Endothelial cell of umbilical vein (primary cell): ENCODE measurements at regions not wholly inside any gene's neighbourhood (a gene's known extent, or its start where the extent isn't known, plus 50 kb on each side); places are given as distances from the start of the nearest gene placed in this dataset.
"Not testable (repeated sequence)": the region's sequence is repeated elsewhere in the genome, so short reads cannot be mapped to it uniquely, and the experiment has no call there.

Experiments used
- BruUV-seq: library from RNA; stranded (reverse); fragments of 400-500 nt; replicated peaks from 2 replicates; lab custom pipeline; 2021; lab: Mats Ljungman, UMichigan
- CTCF ChIA-PET: fragments of 300-600, 350-600 bp; sonication (Branson Sonifier 250); formaldehyde crosslinking; loops from one replicate; lab custom pipeline; 2021; ENCODE audit warnings: antibody characterized with exemption, inconsistent platforms; lab: Charles Lee
- POLR2A ChIA-PET: fragments of 300-600, 350-600 bp; sonication (Branson Sonifier 250); formaldehyde crosslinking; loops from one replicate; lab custom pipeline; 2021; ENCODE audit warnings: antibody characterized with exemption, inconsistent platforms; lab: Charles Lee
- DNase-seq: peaks from one replicate; pipeline ENCODE4 v3.0.0-alpha.2; 2011; ENCODE audit warnings: low read depth, low spot score
- FAIRE-seq: peaks from 2 replicates; lab custom pipeline; 2011; peaks lifted over from hg19 to GRCh38; lab: Jason Lieb, UNC
- H2AFZ ChIP-seq: 2 replicates; pipeline ENCODE4 v1.6.0; 2012; ENCODE audit warnings: low read depth, low read length, control low read depth, inconsistent platforms
- H3K27ac ChIP-seq: 2 replicates; pipeline ENCODE4 v1.5.1; 2011; ENCODE audit warnings: low read depth, mild to moderate bottlenecking, control low read depth, low read length, moderate library complexity; ENCODE audit not compliant: insufficient read depth
- H3K27me3 ChIP-seq, 2 experiments: 2 replicates each; pipeline versions ENCODE4 v1.6.0 to v1.6.1; 2011; ENCODE audit warnings: low read length in 2 of 2, mixed read lengths in 1 of 2; ENCODE audit not compliant: control insufficient read depth in 2 of 2, insufficient read depth in 2 of 2
- H3K36me3 ChIP-seq, 2 experiments: 2 replicates in 1 of 2; 3 replicates in 1 of 2; pipeline ENCODE4 v1.5.1; 2011; ENCODE audit warnings: low read length in 2 of 2, mild to moderate bottlenecking in 1 of 2, moderate library complexity in 1 of 2; ENCODE audit not compliant: control insufficient read depth in 2 of 2, insufficient read depth in 2 of 2; ENCODE audit errors: extremely low read depth in 1 of 2
- H3K4me1 ChIP-seq: 3 replicates; pipeline ENCODE4 v1.5.1; 2011; ENCODE audit warnings: mild to moderate bottlenecking, low read length; ENCODE audit not compliant: control insufficient read depth, insufficient read depth; ENCODE audit errors: extremely low read depth
- H3K4me2 ChIP-seq: 2 replicates; pipeline ENCODE4 v1.6.1; 2011; ENCODE audit warnings: low read length, control low read depth, mixed read lengths; ENCODE audit not compliant: insufficient read depth
- H3K4me3 ChIP-seq, 3 experiments: fragments of 200-600 bp in 1 of 3; sonication (generic), shearing (Covaris generic) in 1 of 3; replicated peaks in 1 of 3; 2 replicates each; pipeline ENCODE4 v1.5.1; 2011 to 2016; ENCODE audit warnings: control low read depth in 3 of 3, low read length in 3 of 3, mild to moderate bottlenecking in 2 of 3, inconsistent platforms in 1 of 3, low read depth in 1 of 3, moderate library complexity in 1 of 3; ENCODE audit not compliant: insufficient read depth in 1 of 3
- H3K79me2 ChIP-seq: 2 replicates; pipeline ENCODE4 v1.6.0; 2012; ENCODE audit warnings: low read length, inconsistent platforms; ENCODE audit not compliant: control insufficient read depth, insufficient read depth
- H3K9ac ChIP-seq: replicated peaks from 2 replicates; pipeline ENCODE3; 2011; ENCODE audit warnings: low read length, control low read depth; ENCODE audit not compliant: insufficient read depth; ENCODE audit errors: extremely low read depth
- H3K9me1 ChIP-seq: replicated peaks from 3 replicates; pipeline ENCODE4 v1.6.0; 2011; ENCODE audit warnings: mild to moderate bottlenecking, low read length; ENCODE audit not compliant: control insufficient read depth, insufficient read depth; ENCODE audit errors: extremely low read depth
- H3K9me3 ChIP-seq: replicated peaks from 2 replicates; pipeline ENCODE4 v1.5.1; 2012; ENCODE audit warnings: low read length, inconsistent platforms; ENCODE audit not compliant: control insufficient read depth, insufficient read depth
- H4K20me1 ChIP-seq: replicated peaks from 2 replicates; pipeline ENCODE3; 2011; ENCODE audit warnings: mild to moderate bottlenecking, low read length; ENCODE audit not compliant: control insufficient read depth, insufficient read depth; ENCODE audit errors: extremely low read depth
- dilution Hi-C: fragments of 300-500 bp; cut with MboI; formaldehyde crosslinking; loops from one replicate; pipeline ENCODE4 v1.15.0; 2019; ENCODE audit warnings: low sequenced_read_pairs; ENCODE audit not compliant: extremely low pct_ligation_motif_present
- intact Hi-C: fragments of 100-400 bp; cut with micrococcal nuclease; formaldehyde crosslinking; loops from one replicate; pipeline ENCODE4 v1.10.0; 2022

DNA sequence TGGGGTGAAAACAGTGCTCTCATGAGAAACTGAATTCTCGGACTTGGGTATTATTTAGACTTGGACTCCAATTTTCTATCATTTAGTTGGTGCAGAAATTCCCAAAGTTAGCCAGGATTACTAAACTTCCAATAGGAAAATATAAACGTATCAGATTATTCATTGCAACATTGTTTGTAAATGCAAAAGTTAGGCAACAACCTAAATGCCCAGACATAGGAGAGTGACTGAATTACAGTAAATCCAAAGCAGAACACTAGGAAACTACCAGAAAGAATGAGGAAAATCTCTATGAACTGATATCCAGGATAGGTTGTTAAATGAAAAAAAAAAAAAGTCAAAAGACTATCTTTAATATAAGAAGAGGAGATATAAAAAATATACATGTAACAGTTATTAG, 96.2 kb upstream of the DPY19L1 start:
- H3K9me3 ChIP-seq, intact Hi-C loops, POLR2A ChIA-PET, dilution Hi-C loops, FAIRE-seq, H2AFZ ChIP-seq, H3K27me3 ChIP-seq, H3K9me1 ChIP-seq, CTCF ChIA-PET, BruUV-seq, H3K4me2 ChIP-seq, H3K79me2 ChIP-seq, H3K27ac ChIP-seq, H3K36me3 ChIP-seq, H3K9ac ChIP-seq, H3K4me3 ChIP-seq, DNase-seq, H4K20me1 ChIP-seq, H3K4me1 ChIP-seq: not testable (repeated sequence)

GRCh38 chr7:35133011-35133410, 95.7 kb upstream of the DPY19L1 start:
- H3K36me3 ChIP-seq, H3K4me3 ChIP-seq, H3K9ac ChIP-seq, dilution Hi-C loops, H2AFZ ChIP-seq, H3K9me3 ChIP-seq, H3K27me3 ChIP-seq, H3K9me1 ChIP-seq, DNase-seq, BruUV-seq, H3K27ac ChIP-seq, intact Hi-C loops, H3K4me2 ChIP-seq, POLR2A ChIA-PET, H3K79me2 ChIP-seq, H3K4me1 ChIP-seq, CTCF ChIA-PET, H4K20me1 ChIP-seq, FAIRE-seq: not testable (repeated sequence)

DNA sequence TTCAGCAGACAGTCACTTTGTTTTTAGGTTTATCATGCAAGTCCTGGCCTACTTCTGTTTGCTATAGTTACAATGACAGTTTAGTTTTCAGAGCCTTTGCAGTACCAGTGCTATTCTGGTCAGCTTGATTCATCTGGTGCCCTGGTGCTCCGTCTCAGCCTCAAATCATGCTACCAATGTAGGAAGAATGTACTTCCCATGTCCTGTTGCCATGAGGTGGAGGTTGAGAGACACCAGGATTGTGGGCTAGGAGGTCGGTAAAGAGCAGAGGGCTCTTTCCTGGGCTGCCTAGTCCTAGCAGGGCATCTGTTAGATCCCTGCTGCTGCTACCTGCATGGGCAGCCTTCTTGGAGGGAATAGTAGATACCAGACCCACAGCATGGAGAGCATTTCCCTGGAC, 91.4 kb upstream of the DPY19L1 start:
- H4K20me1 ChIP-seq, H3K27me3 ChIP-seq: not testable (repeated sequence)

GRCh38 chr7:35118526-35118925, 81.2 kb upstream of the DPY19L1 start:
- POLR2A ChIA-PET, H3K27me3 ChIP-seq, H2AFZ ChIP-seq, CTCF ChIA-PET, H3K4me3 ChIP-seq, H3K4me2 ChIP-seq, H3K4me1 ChIP-seq, BruUV-seq, dilution Hi-C loops, H3K36me3 ChIP-seq, DNase-seq, H3K9ac ChIP-seq, H3K79me2 ChIP-seq, H3K27ac ChIP-seq, H4K20me1 ChIP-seq, H3K9me3 ChIP-seq, intact Hi-C loops, H3K9me1 ChIP-seq: not testable (repeated sequence)
- peak; percentile 49 for FAIRE-seq

More for the DNA sequence above, 91.4 kb upstream of the DPY19L1 start:
- H3K4me3 ChIP-seq, BruUV-seq, intact Hi-C loops, H3K27ac ChIP-seq, H3K4me1 ChIP-seq, FAIRE-seq, dilution Hi-C loops, DNase-seq, H3K9me1 ChIP-seq, H3K9ac ChIP-seq, H3K9me3 ChIP-seq, H2AFZ ChIP-seq, H3K4me2 ChIP-seq, H3K79me2 ChIP-seq, POLR2A ChIA-PET, CTCF ChIA-PET, H3K36me3 ChIP-seq: not testable (repeated sequence)
